SK-N-SH (cell line): ENCODE measurements at regions not wholly inside any gene's neighbourhood (a gene's known extent, or its start where the extent isn't known, plus 50 kb on each side); places are given as distances from the start of the nearest gene placed in this dataset.

Experiments
- FOXJ3 ChIP-seq: sonication (generic); formaldehyde crosslinking; IDR thresholded peaks from 2 replicates; pipeline ENCODE4 v1.5.1; 2020; ENCODE audit warnings: mild to moderate bottlenecking, missing genetic modification reagents
- NRF1 ChIP-seq: IDR thresholded peaks from 2 replicates; pipeline ENCODE4 v1.6.1; 2012; ENCODE audit warnings: low read depth, mild to moderate bottlenecking, low read length
- POLR2AphosphoS5 ChIP-seq: IDR thresholded peaks from 2 replicates; pipeline ENCODE4 v1.6.1; 2012; ENCODE audit warnings: low read depth, low read length
- RAD21 ChIP-seq: IDR thresholded peaks from 2 replicates; pipeline ENCODE4 v1.6.1; 2012; ENCODE audit warnings: mild to moderate bottlenecking, low read length
- SMC3 ChIP-seq: IDR thresholded peaks from 2 replicates; pipeline ENCODE4 v1.6.1; 2012; ENCODE audit warnings: low read depth, low read length, improper control_type of control experiment
- TAF1 ChIP-seq: IDR thresholded peaks from 2 replicates; pipeline ENCODE4 v1.6.1; 2012; ENCODE audit warnings: low read depth, mild to moderate bottlenecking, low read length, moderate library complexity, borderline replicate concordance
- YY1 ChIP-seq: IDR thresholded peaks from 2 replicates; pipeline ENCODE4 v1.4.0; 2012; ENCODE audit warnings: low read depth, mild to moderate bottlenecking
- TF ChIP-seq, protein P1 (sequence below): fragments of 150-350 bp; IDR thresholded peaks from 2 replicates; pipeline ENCODE4 v1.6.1; 2017; ENCODE audit warnings: antibody characterized with exemption, low read length, low read depth, borderline replicate concordance
- TF ChIP-seq, protein P2 (sequence below): fragments of 200-600 bp; sonication (generic); IDR thresholded peaks from 2 replicates; pipeline ENCODE4 v1.6.1; 2017; ENCODE audit warnings: antibody characterized with exemption, mild to moderate bottlenecking, moderate library complexity

DNA sequence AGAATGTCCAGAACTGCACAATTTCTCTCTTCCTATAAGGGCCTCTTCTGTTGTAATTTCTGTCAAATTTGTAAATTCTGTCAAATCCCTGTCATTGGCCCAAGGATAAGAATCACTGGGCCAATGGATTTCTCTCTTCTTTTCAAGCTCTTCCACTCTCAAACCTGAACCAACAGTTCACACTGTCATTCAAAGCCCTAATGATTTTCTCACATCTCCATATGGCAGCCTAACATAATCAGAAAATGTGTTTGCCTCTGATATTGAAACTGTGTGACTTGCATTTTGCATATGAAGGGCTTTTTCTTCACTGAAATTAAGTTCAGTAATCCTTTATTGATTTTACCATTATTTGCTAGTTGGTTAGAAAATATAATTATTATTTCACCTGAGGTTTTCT lies 1349.1 kb downstream of the FSTL5 start:
- TF ChIP-seq NRF1 = no peak
- TF ChIP-seq, protein P1, sequence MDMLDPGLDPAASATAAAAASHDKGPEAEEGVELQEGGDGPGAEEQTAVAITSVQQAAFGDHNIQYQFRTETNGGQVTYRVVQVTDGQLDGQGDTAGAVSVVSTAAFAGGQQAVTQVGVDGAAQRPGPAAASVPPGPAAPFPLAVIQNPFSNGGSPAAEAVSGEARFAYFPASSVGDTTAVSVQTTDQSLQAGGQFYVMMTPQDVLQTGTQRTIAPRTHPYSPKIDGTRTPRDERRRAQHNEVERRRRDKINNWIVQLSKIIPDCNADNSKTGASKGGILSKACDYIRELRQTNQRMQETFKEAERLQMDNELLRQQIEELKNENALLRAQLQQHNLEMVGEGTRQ = no peak
- TF ChIP-seq, protein P2, sequence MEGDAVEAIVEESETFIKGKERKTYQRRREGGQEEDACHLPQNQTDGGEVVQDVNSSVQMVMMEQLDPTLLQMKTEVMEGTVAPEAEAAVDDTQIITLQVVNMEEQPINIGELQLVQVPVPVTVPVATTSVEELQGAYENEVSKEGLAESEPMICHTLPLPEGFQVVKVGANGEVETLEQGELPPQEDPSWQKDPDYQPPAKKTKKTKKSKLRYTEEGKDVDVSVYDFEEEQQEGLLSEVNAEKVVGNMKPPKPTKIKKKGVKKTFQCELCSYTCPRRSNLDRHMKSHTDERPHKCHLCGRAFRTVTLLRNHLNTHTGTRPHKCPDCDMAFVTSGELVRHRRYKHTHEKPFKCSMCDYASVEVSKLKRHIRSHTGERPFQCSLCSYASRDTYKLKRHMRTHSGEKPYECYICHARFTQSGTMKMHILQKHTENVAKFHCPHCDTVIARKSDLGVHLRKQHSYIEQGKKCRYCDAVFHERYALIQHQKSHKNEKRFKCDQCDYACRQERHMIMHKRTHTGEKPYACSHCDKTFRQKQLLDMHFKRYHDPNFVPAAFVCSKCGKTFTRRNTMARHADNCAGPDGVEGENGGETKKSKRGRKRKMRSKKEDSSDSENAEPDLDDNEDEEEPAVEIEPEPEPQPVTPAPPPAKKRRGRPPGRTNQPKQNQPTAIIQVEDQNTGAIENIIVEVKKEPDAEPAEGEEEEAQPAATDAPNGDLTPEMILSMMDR = no peak
- no peak for TF ChIP-seq FOXJ3 (CRISPR knock-in tag)
- TF ChIP-seq YY1 = no peak
- TF ChIP-seq SMC3 = no peak
- TF ChIP-seq TAF1 = no peak
- TF ChIP-seq POLR2AphosphoS5 = no peak
- no peak for TF ChIP-seq RAD21
